HG02759 (cell line): ENCODE measurements at regions not wholly inside any gene's neighbourhood (a gene's known extent, or its start where the extent isn't known, plus 50 kb on each side); places are given as distances from the start of the nearest gene placed in this dataset.

ENCODE experiments used
- ATAC-seq: cut with Tn5 transposase; IDR thresholded peaks from one replicate; pipeline ENCODE4 v1.9.1; 2021; ENCODE audit warnings: mild to moderate bottlenecking, moderate library complexity; ENCODE audit not compliant: unreplicated experiment

DNA sequence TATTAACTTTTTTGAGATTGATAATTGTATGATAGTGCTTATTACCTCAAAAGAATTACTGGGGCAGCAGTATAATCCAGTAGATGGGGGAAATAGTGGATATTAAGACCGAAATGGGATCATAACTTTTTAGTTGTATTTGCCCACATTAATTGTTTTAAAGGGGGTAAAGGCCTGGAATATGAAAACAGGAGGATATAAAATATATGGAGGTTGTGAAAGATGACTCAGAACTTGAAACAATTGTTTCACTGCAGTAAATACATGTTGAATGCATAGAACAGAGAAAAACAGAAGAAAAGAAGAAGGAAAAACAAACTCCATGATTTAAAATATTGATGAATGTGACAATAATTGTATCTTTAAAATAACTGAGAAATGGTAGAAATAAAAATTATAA, 94.1 kb upstream of the VPREB1 start:
- no peak for ATAC-seq

DNA sequence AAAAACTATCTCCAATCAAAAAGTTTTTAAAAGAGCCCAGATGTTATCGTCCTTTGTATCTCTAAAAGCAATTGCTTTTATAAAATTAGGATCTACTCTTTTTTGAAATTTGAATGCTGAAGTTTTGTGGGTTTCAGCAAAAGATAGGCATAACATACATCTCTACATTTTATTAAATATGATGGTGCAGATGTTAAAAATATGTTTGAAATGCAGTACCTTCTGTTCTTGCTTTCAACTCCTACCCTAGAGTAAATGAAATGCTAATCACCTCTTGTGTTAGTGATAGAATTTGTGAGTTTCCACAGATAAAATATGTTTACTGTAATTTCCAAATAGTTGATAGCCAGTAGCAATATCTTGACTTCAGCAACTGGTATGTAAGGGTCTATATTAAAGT, 95.7 kb upstream of the VPREB1 start:
- no peak for ATAC-seq

DNA sequence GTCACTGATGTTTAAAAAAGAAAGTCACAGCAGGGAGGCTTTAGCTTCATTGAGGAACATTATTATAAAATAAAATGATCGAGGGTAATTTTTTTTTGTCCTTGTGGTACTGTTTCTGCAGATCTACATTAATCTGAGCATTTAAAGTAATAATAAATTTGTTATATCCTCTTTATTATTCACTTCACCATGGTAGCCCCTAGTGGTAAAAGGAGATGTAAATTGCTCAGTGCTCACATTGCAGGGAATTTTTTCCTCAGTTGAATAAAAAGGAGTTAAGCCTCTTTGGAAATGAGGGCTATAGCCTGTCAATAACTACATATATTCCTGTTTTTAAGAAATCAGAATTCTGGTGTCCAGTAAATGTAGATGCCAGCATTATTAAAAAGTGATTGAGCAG, 99.7 kb upstream of the VPREB1 start:
- no peak for ATAC-seq

DNA sequence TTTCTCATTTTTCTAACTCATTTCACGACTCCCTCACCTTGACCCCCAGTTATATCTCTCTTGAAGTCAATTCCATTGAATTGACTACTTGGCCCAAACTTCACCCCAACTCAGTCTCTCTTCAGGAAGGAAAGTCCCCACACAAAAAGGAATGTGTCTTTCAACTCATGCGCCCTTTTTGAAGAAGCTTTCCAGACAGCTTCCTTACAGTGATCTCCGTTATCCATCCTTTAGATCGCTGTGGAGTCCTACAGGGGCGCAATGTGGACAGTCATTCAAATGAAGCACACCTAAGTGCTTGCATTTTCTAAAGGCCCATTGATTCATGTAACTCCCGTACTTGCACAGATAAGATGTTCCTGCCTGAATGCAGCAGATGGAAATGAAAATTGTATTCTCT, 101.1 kb upstream of the VPREB1 start:
- ATAC-seq, result no peak

DNA sequence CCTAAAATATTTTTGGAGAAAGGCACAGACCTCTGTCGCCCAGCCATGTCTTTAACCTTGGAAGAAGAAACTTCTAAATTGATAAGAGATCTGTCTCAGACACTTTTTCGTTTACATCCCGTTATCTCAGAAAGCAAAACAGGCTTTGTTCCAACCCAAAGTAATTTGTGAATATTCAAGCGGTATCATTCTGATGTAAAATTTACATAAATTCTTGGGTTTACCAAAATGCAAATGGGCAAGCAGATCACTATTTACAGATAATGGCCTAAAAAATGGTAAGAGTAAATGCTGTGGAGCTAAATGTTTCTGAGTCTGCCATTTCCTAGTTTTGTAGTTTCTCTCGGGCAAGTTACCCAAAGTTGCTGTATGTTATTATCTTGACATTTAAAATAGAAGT, 101.9 kb upstream of the VPREB1 start:
- no peak for ATAC-seq

DNA sequence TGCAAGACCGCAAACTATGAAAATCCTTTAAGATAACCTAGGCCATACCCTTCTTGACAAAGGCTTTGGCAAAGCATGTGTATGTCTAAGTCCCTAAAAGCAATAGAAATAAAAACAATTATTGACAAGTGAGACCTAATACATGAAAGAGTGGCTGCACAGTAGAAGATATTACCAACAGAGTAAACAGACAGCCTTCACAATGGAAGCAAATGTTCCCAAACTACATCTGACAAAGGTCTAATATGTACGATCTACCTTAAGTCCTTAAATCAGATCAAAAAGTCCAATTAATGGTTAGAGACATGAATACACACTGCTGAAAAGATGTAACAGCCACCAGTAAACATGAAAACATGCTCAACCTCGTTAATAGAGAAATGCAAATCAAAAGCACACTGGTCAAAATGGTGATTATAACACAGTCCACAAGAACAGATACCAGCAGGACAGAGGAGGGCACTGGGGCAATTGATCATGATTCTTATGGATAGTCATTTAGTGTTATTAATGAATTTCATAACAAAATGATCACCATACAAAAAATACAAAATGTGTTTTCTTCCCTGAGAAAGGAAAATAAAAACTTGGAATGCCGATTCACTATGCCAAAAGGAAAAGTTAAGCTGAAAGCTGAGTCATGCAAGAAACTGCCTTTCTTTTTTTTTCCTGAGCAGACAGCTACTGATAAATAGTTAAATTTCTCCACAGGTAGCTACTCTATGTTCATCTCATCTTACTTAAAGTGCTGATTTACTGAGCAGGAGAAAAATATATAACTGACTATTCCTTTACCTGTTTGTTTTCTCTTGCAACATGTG, 102.6 kb upstream of the VPREB1 start:
- ATAC-seq, result no peak

DNA sequence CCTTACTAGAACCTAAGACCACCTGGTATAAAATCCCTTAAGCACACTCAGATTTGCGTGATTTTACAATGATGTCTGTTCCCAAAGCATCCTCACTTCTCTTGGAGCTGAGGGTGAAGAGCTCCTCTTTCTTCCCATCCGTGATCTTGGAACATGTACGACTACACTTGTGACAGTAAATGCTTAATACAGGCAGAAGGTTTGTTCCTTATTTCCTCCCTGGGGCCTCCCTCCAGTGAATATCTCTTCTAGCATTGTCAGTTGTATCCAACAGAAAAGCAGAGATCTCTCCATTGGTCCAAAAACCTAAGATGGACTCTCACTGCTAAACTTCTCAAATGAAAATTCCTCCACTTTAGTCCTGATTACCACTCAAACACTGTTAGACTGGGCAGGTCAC, 103.6 kb upstream of the VPREB1 start:
- no peak for ATAC-seq

DNA sequence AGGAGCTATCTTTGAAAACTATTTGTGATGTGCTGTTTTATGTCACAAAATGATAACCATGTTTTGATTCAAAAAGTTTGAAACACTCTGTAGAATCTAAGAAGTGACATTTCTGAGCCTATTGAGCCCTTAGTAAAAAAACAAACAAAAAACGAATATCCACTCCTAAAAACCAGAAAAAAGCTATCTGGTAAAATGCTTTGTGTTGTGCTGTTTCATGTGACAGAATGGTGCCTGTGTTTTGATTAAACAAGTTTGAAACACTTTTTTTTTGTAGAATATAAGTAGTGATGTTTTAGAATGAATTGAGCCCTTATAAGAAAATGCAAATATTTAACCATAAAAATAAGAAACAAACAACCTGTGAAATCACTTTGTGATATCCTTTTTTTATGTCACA, 105.2 kb upstream of the VPREB1 start:
- no peak for ATAC-seq

DNA sequence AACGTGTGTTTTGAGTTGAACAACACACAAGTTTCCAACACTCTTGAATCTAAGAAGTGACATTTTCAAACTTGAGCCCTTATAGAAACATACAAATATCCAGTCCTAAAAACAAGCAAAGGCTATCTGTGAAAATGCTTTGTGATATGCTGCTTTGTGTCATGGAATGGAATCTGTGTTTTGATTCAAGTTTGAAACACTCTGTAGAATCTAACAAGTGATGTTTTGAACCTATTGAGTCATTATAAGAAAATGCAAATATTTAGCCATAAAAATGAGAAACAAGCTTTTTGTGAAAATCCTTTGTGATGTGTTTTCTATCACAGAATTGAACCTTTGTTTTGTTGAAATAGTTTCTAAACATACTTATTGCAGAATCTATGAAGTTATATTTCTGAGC, 105.7 kb upstream of the VPREB1 start:
- ATAC-seq, result no peak

DNA sequence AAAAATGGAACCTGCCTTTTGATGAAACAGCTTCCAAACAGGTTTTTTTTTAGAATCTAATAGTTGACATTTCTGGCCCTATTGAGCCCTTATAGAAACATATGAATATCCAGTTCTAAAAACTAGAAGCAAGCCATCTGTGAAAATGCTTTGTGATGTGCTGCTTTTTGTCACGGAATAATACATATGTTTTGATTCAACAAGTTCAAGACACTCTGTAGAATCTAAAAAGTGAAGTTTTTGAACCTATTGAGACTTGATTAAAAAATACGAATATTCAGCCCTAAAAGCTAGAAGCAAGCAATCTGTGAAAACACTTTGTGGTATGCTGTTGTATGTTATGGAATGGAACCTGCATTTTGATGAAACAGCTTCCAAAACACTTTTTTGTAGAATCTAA, 106.7 kb upstream of the VPREB1 start:
- no peak for ATAC-seq

DNA sequence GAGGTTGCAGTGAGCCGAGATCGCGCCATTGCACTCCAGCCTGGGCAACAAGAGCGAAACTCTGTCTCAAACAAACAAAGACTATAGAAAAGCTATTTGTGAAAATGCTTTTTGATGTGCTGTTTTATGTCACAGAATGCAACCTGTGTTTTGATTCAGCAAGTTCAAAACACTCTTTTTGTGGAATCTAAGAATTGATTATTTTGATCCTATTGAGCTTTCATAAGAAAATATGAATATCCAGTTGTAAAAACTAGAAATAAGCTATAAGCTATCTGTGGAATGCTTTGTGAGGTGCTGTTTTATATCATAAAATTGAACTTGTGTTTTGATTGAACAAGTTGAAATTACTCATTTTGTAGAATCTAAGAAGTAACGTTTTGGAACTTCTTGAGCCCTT, 110.7 kb upstream of the VPREB1 start:
- ATAC-seq, result no peak

DNA sequence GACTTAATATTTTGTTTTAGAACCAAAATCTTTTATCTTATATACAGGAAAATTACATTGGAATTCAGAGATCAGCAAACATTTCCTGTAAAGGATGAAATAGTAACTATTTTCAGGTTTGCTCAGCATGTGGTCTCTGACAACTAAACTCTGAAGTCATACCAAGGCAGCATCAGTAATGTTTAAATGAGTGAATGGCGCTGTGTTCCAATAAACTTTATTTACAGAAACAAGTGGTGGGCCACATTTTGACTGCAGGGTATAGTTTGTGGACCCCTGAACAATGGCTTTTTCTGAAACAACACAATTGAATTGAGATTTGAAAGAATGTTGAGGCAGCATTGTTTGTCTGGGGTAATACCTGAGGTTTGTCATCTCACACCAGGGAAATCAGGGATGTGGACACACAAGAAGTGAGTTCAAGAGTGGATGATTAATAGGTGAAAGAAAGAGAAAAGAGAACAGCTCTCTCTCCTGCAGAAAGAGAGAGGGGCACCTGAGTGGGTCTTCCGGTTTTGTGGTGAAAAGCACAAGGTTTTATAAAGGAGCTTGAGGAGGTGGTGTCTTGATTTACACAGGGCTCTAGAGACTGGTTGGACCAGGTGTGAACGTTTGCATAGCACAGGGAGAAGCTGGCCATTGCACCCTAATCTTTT, 113.5 kb upstream of the VPREB1 start:
- ATAC-seq, result no peak

DNA sequence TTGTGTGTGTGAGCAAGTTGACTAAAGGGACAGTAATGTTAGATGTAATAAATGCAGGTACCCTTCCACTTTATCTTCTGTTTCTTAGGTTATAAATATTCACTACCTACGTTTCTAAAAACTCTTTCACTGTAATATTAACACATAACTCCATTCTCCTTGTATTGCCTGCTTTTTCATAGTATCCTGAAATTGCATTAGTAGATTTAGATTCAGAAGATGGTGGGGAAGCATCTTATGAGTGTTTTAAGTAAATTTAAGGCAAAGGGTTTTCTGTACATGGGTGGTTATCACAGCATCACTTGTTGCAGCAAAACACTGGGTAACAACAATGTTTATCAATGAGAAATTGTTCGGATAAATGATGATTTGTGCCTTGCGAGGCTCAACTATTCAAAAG, 115.2 kb upstream of the VPREB1 start:
- ATAC-seq, result no peak

DNA sequence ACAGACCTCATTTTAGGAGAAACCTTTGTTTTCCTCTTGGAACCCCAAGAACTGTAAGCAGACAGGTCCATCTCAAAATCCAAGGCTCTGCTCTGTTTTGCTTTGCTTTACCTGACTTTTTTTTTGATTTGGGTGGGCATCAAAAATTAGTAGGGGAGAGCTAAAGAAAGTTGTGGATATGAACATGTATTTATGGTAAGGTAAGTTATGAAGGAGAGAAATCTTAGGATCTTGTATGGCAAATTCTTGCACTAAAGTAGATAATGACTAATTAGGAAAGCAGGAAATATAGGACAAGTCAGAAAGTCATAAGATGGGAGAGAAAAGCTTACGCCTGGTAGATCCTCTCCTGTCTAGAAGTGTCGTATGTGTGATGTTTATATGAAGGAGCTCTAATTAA, 116.1 kb upstream of the VPREB1 start:
- no peak for ATAC-seq

DNA sequence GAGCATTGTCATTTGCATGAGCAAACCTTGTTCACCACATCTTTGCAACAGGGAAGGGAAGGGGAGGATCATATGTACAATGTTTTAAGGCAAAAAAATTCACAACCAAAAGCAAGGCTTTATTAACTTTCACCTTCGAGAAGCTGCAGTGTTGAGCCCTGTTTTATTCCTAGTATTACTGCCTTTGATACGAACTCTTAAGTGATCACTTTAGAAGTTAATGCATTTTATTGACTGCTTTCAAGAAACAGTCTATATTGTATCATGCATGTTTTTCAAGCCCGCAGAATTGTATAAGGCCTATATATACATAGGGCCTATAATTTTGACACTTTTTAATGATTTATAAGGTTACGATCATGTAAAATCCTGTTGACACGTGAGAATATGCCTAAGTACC, 117.5 kb upstream of the VPREB1 start:
- no peak for ATAC-seq

DNA sequence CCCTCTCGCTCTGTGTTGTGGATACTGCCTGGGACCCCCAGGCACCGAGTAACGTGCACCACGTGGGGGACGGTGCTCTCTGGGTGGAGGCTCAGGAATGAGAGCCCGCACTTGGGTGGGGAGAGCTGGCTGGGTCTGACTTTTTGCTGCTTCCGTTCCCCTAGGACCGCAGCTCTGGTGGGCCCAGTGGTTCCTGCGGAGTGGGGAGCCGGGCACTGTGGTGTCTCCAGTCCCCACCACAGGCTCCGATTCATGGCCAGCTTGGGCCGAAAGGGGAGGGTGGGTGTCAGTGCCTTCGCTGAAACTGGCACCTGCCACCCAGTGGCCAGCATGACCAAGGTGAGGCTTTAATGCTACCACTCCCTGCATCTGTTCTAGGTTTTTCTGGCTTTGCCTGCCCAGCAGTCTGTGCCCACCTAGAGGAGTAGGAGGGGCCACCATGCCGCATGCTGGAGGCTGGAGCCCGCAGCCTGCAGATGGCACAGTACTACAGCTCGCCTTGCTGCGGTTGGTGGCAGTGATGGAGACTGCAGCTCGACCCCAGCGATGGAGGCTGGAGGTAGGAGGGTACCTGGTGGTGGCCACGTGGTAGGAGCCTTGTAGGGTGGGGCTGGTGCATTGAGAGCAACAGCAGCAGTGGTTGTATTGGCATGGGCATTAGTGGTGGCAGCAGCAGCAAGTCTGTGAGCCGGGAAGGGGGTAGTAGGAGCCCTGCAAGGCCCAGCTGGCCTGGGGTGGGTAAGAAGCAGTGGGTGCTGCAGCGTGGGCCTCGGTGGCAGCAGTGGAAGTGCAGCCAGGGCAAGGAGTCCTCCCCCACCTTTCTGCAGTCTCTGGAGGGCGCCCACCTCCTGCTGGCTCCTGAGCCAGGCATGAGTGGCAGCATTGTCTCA, 118.8 kb upstream of the VPREB1 start:
- no peak for ATAC-seq

DNA sequence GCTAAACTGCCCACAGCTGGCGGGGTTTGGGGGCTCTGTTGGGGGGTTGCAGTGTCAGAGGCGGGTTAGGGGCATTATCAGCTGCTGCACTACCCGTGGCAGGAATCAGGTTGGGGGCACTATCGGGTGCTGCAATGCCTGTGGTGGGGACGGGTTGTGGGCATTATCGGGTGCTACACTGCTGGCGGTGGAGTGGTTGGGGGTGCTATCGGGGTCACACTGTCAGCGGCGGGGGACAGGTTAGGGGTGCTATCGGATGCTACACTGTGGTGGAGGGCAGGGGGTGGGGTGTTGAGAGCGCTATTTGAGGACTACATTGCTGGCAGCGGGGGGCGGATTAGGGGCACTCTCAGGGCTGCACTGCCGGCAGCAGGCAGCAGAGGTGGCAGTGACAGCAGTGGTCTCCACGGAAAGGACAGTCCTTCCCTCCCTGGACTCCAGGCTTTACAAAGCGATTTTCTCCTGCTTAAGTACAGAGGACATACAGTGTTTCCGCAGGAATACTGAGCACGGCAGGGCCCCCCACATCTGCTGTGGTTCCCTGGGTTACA, 119.5 kb upstream of the VPREB1 start:
- no peak for ATAC-seq

DNA sequence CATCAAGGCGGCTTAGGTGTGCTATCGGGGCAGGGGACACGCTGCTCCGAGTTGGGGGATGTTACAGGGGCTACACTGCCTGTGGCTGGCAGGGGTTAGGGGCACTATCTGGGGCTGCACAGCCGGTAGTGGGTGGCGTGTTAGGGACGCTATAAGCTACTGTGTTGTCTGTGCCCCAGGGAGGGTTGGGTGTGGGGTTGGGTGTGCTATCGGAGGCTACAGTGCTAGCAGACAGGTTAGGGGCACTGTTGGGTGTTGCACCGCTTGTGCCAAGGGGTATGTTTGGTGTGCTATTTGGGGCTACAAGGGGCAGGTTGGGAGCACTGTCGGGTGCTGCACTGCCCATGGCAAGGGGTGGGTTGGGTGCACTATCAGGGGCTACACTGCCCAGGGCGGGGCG, 120.2 kb upstream of the VPREB1 start:
- ATAC-seq, result no peak

DNA sequence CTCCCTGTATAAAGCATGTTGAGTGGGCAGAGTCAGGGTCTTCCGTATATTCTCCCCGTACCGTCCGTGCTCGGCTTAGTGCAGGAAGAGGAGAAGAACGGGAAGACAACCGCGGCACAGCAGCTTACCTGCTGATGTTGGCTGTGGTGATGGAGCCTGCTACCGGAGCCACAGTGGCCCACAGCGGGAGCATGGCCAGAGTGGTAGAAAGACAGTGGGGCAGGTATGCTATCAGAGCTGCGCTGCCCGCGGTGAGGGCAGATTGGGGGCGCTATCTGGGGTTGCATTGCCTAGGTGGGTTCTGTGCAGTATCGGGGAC, 120.7 kb upstream of the VPREB1 start:
- ATAC-seq, result no peak

DNA sequence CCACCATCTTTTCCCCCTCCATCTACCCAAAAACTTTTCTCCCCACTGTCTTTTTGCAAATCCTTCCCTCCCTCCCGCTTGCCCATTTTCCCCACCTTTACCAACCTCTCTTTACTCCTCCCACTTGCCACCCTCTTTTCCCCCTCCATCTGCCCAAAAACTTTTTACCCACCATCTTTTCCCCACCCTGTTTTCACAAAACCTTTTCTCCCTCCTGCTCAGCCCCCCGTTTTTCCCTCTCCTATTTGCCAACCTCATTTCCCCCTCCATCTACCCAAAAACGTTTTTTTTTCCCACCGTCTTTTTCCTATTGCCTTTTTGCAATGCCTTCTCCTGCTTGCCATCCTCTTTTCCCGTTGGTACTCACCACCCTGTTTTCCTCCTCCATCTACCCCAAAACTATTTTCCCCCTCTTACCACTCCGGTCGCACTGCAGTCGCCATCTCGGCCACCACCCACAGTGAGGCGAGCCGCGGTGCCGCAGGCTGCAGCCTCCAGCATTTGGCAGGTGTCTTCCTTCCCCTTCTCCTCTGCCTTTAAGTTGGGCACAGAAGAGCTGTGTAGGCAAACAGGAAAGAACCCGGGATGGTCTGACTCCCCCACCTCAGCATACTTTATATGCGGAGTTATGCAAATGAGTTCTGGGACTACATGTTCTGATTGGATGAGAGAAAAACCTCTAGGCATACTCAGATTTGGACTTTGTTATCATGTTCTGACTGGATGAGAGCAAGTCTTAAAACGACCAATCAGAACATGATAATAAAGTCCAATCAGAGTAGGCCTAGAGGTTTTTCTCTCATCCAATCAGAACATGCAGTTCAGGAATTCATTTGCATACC, 121.2 kb upstream of the VPREB1 start:
- ATAC-seq, result no peak
